ENCODE measurements at regions not wholly inside any gene's neighbourhood (a gene's known extent, or its start where the extent isn't known, plus 50 kb on each side); places are given as distances from the start of the nearest gene placed in this dataset.

DNA sequence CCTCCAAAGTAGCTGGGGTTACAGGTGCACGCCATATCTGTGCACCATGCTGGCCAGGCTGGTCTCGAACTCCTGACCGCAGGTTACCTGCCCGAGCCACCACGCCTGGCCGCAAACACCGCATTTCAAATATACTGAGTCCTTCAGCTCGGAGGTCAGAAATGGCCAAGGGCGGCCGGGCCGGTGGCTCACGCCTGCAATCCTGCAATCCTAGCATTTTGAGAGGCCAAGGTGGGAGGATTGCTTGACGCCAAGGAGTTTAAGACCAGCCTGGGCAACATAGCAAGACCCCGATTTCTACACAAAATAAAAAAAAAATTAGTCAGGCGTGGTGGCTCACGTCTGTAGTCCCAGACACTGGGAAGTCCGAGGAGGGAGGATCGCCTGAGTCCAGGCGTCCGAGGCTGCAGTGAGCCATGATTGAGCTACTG is 71.9 kb upstream of the PPP2R3B start:
- no peak overlapping the region for H3T11ph ChIP-seq (ENCODE audit: low read length)
- TF ChIP-seq, protein P1, sequence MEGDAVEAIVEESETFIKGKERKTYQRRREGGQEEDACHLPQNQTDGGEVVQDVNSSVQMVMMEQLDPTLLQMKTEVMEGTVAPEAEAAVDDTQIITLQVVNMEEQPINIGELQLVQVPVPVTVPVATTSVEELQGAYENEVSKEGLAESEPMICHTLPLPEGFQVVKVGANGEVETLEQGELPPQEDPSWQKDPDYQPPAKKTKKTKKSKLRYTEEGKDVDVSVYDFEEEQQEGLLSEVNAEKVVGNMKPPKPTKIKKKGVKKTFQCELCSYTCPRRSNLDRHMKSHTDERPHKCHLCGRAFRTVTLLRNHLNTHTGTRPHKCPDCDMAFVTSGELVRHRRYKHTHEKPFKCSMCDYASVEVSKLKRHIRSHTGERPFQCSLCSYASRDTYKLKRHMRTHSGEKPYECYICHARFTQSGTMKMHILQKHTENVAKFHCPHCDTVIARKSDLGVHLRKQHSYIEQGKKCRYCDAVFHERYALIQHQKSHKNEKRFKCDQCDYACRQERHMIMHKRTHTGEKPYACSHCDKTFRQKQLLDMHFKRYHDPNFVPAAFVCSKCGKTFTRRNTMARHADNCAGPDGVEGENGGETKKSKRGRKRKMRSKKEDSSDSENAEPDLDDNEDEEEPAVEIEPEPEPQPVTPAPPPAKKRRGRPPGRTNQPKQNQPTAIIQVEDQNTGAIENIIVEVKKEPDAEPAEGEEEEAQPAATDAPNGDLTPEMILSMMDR (conservative IDR thresholded peaks at IDR 0.05): no peak
- no peaks in the 10 kb centered on the region for H3K23me2 ChIP-seq (ENCODE audit: insufficient read length, low read depth, low read length, poor library complexity, severe bottlenecking)
- no peak overlapping the region for H4K8ac ChIP-seq (replicated peaks; ENCODE audit: insufficient read length, low read depth, low read length)
- no peaks in the 10 kb centered on the region for H3K79me2 ChIP-seq (ENCODE audit: insufficient read depth, low read length)
- Mint-ChIP-seq H3K27ac (no peak overlapping the region), H3K9me3 (peaks cover 10 to 13% of the 10 kb centered on the region in 2 experiments), H3K4me3 (no peak overlapping the region), H3K27me3 (ENCODE audit: low read depth) (peaks cover 12% of the 10 kb centered on the region), H3K36me3 (ENCODE audit: insufficient read depth in 1 of 3, low read depth in 3 of 3) (no peaks in the 10 kb centered on the region), H3K4me1 (peaks cover 0 to 5% of the 10 kb centered on the region in 2 experiments; a peak in 1 of 4 replicates)
- no peak overlapping the region for H3K4ac ChIP-seq (ENCODE audit: low read depth, low read length)
- no peaks in the 10 kb centered on the region for H3K27me3 ChIP-seq (ENCODE audit: insufficient read depth, low read length)
- H3K18ac ChIP-seq (ENCODE audit: insufficient read length, low read depth, low read length): no peak overlapping the region
- no peak overlapping the region for H3K23ac ChIP-seq (ENCODE audit: insufficient read length, low read depth, low read length)
- H2BK20ac ChIP-seq (ENCODE audit: low read depth, low read length, poor library complexity, severe bottlenecking): no peak overlapping the region
- H2BK120ac ChIP-seq (ENCODE audit: low read depth, low read length, poor library complexity, severe bottlenecking): no peak overlapping the region
- no peak overlapping the region for H2BK12ac ChIP-seq (ENCODE audit: insufficient read length, low read depth, low read length)
- H3K4me1 ChIP-seq (ENCODE audit: insufficient read depth, low read length): no peaks in the 10 kb centered on the region
- no peak overlapping the region for H2AK5ac ChIP-seq (ENCODE audit: insufficient read length, low read length)
- H3K14ac ChIP-seq (ENCODE audit: insufficient read depth, low read length): no peak overlapping the region
- H3K9me3 ChIP-seq (ENCODE audit: control insufficient read depth, low read depth, low read length): no peaks in the 10 kb centered on the region
- no peak overlapping the region for H3K27ac ChIP-seq (ENCODE audit: insufficient read length, low read depth, low read length)
- no peak overlapping the region for H2BK5ac ChIP-seq (ENCODE audit: insufficient read length, low read length)
- H4K91ac ChIP-seq (ENCODE audit: insufficient read length, low read depth, low read length): no peak overlapping the region
- H4K5ac ChIP-seq (ENCODE audit: insufficient read length, low read depth, low read length): no peak overlapping the region
- no peak overlapping the region for H3K9ac ChIP-seq (ENCODE audit: extremely low read depth, insufficient read length, low read length)
- H3K56ac ChIP-seq (ENCODE audit: insufficient read length, low read depth, low read length): no peak overlapping the region
- H3K4me2 ChIP-seq (ENCODE audit: insufficient read depth, insufficient read length, low read length): no peak overlapping the region
- H2AFZ ChIP-seq (ENCODE audit: low read length): no peak overlapping the region
- no peaks in the 10 kb centered on the region for H4K20me1 ChIP-seq (ENCODE audit: control insufficient read depth, insufficient read depth, insufficient read length)
- H3K79me1 ChIP-seq (ENCODE audit: insufficient read depth, low read depth, low read length, poor library complexity, severe bottlenecking): no peaks in the 10 kb centered on the region
- WGBS (ENCODE audit: extremely low coverage, insufficient read length, low lambda C conversion rate): no CpG with 5 or more reads among the region's 20 CpGs
- no peak for DNase-seq
- H2BK15ac ChIP-seq (ENCODE audit: low read depth, low read length): no peak overlapping the region
